AG08395 (cell line): ENCODE measurements at regions not wholly inside any gene's neighbourhood (a gene's known extent, or its start where the extent isn't known, plus 50 kb on each side); places are given as distances from the start of the nearest gene placed in this dataset.
"Not testable (repeated sequence)": the region's sequence is repeated elsewhere in the genome, so short reads cannot be mapped to it uniquely, and the experiment has no call there.

Experiments used
- DNase-seq: peaks from one replicate; pipeline ENCODE4 v3.0.0; 2012; ENCODE audit warnings: mixed read lengths, low spot score

DNA sequence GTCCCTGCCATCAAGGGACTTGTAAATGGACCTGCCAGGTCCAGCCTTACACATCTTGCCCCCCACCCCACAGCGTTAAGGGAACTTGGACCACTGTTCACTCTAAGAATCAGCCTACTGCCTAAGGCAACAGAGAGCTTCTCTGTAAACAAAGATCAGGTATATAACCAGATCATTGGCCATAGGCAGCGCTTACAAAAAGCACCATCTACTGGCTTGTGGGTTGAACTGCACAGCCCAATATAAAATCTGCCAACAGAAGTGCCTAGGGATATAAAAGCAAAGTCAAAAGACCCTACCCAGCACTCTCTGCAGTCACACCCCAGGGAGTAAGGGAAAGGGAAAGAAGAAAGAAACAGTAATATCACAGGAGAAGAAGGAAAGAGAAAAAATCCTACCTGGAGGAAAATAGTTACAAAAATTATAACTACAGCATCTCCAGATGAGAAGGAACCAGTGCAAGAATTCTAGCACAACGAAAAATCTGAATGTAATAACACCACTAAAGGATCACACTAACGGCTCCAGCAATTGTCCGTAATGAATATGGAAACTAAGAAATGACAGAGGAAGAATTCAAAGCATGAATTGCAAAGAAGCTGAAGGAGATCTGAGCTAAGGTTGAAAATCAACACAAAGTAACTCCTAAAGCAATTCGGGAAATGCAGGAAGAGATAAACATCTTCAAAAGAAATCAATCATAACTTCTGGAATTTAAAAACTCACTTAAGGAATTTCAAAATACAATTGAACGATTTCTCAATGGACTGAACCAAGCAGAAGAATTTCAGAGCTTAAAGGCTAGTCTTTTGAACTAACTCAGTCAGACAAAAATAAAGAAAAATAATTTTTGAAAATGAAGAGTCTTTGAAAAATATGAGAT, 95.2 kb upstream of the PCED1B start:
- peak; percentile 66 for DNase-seq

DNA sequence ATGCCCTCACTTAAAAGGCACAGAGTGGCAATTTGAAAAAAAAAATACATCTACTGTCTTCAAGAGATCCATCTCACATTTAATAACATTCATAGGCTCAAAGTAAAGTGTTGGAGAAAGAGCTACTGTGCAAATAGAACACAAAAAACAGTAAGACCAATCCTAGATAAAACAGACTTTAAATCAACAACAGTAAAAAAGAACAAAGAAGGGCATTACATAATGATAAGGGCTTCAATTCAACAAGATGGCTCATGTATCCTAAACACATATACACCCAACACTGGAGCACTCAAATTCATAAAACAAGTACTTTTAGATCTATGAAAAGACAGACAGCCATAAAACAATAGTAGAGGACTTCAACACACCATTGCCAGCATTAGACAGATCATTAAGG, 93.6 kb upstream of the PCED1B start:
- no peak for DNase-seq

DNA sequence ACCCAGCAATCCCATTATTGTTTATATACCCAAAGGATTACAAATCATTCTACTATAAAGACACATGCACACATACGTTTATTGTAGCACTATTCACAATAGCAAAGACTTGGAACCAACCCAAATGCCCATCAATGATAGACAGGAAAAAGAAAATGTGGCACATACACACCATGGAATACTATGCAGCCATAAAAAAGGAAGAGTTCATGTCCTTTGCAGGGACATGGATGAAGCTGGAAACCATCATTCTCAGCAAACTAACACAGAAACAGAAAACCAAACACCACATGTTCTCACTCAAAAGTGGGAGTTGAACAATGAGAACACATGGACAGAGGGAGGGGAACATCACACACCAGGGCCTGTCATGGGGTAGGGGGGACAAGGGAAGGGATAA, 91.3 kb upstream of the PCED1B start:
- DNase-seq, result not testable (repeated sequence)

DNA sequence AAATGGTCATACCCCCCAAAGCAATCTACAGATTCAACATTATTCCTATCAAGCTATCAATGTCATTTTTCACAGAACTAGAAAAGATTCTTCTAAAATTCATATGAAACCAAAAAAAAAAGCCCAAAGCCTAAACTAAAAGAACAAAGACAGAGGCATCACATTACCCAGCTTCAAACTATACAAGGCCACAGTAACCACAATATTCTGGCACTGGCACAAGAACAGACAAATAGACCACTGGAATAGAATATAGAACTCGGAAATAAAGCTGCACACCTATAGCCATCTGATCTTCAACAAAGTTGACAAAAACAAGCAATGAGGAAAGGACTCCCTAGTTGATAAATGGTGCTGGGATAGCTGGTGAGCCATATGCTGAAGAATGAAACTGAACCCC, 89.2 kb upstream of the PCED1B start:
- no peak for DNase-seq

DNA sequence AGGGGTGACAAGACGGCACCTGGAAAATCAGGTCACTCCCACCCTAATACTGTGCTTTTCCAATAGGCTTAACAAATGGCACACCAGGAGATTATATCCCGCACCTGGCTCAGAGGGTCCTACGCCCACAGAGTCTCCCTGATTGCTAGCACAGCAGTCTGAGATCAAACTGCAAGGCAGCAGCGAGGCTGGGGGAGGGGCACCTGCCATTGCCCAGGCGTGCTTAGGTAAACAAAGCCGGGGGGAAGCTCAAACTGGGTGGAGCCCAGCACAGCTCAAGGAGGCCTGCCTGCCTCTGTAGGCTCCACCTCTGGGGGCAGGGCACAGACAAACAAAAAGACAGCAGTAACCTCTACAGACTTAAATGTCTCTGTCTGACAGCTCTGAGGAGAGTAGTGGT, 87.4 kb upstream of the PCED1B start:
- DNase-seq, result not testable (repeated sequence)

DNA sequence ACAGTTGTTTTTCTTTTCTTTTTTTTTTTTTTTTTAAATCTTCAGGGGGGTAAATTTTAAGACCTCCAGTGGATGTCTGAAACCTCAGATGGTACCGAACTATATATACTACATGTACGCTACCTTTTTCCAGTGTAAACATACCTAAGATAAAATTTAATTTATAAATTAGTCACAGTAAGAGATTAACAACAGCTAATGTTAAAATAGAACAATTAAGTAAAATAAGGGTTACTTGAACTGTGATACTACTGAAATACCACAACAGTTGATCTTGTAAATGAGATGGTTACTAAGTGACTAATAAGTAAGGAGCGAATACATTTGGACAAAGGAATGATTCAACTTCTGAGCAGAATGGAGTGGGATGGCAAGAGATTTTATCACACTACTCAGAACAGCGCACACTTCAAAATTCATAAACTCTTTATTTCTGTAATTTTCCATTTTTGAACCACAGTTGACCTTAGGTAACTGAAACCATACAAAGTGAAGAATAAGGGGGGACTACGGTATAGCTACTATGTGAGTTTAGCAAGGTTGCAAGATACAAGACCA, 80.5 kb upstream of the PCED1B start:
- DNase-seq, result peak; percentile 76

DNA sequence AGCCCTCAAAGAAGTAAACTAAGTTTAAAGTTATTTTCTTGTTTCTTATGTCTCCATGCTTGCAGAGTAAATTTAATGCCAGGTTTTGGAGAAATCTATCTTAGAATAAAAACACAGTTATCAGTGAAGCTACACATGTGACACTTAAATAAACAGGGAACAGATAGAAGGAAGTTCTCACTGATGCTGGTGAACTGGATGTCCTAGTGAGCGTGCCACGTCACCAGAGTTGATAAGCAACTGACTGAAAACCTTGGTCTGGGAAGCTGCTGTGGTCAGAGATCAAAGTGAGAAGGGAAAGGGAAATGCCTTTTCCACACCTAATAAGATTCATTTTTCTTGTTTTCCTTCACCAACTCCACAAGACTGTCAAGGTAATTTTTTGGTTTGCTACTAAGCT, 74.8 kb upstream of the PCED1B start:
- DNase-seq, result no peak

DNA sequence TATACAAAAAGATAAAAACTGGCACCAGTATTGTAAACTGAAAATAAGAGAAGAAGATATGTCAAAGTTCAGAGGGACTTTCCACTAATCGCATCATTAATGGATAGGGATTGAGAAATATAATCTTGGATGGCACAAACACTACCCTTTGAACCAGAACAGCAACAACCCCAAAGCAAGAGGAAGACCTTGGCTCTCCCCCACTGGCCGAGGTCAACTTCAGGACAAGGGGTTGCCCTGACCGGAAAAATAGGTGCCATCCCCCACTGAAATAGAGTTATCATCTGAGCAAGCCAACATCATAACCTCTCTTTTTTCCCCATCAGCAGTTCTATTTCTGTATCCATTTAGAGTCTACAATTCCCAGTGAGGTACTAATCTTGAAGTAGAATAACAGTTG, 72.4 kb upstream of the PCED1B start:
- DNase-seq, result no peak

DNA sequence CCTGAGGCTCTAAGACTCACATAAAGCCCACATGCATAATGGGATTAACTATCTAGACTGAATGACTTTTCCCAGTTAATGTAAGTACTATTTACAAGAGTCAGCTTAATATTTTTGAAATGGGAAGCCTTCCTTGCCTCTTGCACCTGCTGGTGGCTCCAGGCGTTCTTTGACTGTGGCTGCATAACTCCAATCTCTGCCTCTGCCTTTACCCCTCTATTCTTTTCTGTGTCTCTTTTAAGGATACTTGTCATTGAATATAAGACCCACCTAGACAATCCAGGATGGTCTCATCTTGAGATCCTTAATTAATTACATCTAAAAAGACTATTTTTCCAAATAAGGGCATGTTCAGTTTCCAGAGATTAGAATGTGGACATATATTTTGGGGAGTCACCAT, 66.9 kb upstream of the PCED1B start:
- no peak for DNase-seq

DNA sequence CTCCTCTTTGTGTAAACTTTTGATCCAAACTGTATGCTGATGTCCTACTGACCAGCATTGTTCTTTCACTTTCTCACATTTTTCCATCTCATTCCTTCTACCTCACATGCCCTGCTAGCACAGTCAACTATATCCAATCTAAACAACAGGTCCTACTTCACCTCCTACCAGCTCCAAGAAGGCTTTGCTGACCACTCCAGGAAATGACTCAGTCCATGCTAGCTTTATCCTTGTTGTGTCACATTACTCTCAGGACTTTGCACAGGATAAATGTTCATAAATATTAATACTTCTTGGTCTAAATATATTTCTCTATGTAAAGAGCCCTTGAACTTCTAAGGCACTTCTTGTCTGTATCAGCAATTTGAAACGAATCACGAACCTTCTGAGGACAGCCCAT, 64.9 kb upstream of the PCED1B start:
- peak; percentile 71 for DNase-seq

DNA sequence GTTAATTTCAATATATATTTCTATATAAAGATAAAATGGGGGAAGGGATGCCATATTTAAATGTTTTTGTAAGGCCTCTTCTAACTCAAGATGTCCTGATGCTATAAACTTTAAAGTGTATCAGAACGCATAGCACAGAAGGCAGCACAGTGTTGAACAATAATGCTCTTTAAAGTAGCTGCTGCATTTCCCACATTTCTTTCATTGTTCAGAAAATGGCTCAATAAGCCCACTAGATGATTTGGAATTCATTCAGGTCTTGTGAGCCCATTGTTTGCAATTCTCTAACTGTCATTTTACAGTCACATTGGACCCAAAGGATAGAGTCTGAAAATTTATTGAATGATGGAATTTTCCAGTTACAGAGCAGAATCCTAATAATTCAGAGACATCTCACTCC, 64.0 kb upstream of the PCED1B start:
- no peak for DNase-seq

DNA sequence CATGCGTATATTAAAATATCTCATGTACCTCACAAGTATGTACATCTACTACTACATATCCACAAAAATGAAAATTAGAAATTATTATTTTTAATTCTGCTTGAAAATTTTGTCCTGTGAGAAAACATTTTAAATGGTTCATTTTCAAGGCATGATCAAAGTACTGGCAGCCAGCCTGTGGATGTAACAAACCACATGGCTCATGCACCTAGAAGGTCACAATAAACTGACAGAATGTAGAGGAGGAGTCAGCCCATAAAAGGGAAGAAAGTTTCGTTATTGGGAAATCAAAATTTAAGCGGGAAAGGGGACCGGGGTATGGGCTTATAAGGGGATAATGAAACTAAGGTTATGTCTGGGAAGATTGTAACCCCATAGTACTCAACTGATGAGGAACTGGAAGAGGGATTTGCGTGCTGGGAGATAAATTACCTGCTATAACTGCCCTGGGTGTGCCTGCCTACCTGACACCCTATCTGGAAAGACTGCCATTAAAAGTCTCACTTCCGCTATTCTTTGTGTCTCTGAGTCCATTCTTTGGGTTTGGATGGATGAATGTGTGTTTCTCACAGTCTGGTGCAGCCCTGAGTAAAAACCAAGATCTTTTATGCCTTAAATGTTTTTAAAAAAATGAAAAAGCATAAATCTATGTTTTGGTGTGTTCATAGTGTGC, 62.2 kb upstream of the PCED1B start:
- no peak for DNase-seq

DNA sequence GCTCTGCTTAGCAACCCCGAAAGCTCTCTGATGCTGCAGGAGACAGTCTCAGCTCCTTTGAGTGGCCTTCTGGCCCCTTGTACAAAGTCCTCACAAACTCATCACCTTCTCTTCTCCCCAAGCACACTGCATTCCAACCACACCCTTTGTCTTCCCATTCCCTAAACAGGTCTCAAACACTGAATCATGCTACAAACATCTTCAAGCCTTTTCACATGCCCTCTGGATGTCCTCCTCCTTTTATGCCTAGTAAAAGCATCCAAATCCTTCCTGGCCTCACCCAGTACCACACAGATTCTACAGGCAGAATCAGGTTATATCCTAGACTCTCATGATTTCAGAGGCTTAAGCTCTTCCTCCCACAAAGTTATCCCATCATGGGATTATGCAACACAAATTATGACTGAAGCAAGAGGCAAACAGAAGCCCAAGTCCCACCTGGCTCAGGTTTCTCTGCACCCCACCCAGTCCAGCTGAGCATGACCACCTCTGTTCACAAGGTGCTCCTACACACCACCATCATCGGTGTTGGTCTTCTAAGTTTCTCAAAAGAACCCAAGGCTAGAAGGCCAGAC, 61.4 kb upstream of the PCED1B start:
- peak; percentile 24 for DNase-seq

DNA sequence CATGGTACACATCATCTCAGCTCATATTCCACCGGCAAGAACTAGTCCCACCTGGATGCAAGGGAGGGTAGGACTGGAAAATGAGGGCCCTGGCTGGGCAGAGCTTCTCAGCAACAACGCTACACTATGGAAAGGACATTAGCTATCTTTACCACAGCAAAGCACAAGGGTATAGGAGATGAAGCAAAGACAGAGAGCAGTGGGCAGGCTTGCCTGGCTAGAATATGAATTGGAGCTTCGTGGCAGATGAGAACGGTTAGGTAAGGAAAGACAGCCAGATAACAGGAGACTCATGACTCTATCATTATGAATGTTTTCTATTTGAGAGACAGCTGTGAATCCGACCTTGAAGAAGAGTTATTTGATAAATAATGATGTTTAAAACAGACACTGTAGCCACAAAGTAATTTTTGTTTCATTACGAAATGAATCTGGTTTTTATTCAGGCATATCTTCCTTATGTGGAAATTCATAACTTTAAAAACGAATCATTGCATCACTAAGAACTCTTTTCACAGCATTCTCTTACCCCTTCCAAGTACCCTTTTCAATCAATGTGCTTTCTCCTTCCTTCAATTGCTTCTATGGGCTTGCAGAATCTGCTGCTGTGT, 59.1 kb upstream of the PCED1B start:
- DNase-seq, result no peak

DNA sequence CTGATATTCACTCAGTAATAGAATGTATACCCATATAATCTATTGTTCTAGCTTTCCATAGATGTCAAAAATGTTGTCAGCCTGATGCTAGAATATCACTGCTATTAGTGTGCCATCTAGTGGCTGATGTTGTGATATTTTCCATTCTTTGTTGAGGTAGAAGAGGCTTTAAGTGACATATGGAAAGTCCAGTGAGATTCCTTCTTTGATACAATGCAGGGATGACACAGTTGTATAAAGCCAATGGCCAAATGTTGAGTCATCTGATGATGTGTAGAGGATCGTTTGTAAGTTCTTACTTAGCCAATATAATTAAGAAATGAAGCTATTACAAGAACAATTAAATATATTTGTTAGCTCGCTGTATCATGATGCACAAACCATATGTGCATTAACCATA, 58.1 kb upstream of the PCED1B start:
- DNase-seq, result peak; percentile 63

DNA sequence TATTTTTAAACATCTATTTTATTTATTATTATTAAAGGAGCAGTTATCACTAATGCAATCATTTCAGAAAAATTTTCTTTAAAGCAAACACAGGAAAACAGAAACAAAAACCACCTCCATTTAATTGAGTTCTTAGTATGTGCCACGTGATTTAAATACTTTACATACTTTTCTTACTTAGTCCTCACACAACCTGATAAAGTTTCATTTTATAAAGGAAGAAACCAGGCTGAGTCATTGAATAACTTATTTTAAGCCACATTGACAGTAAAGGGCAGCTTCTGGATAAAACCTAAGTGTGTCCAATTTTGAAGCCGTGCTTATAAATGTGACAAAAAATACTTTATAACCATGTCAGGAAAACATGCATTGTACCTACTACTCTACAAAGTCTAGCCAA, 57.1 kb upstream of the PCED1B start:
- peak; percentile 54 for DNase-seq

DNA sequence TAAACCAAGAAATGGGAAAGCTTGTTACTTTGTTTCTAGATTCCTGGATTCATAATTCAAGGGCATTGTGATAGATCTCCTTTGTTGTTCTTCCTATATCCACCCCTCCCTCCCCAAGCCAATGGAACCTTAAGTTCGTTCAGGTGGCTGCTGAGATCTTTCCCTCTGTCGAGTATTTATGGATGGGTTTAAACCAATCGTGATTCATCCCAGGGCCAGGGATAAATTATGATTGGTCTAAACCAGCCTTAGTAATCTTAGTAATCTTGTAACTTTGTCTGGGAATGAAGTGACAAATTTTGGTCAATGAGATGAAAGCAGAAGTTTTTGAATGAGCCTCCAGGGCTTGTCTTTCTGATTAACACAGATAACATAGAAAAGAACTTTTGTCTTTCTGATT, 56.1 kb upstream of the PCED1B start:
- no peak for DNase-seq

DNA sequence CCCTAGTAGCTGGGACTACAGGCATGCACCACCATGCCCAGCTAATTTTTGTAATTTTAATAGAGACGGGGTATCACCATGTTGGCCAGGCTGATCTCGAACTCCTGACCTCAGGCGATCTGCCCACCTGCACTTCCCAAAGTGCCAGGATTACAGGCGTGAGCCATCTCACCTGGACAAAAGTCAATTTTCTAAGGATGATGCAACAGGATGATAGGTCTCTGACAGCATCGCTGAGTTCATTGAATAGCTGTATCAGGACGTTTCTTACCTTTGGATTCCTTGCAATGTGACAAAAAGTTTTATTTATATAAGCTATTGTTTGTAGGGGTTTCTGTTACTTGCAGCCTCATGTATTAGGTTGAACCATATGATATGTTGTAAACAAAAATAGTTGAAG, 55.5 kb upstream of the PCED1B start:
- DNase-seq, result no peak

DNA sequence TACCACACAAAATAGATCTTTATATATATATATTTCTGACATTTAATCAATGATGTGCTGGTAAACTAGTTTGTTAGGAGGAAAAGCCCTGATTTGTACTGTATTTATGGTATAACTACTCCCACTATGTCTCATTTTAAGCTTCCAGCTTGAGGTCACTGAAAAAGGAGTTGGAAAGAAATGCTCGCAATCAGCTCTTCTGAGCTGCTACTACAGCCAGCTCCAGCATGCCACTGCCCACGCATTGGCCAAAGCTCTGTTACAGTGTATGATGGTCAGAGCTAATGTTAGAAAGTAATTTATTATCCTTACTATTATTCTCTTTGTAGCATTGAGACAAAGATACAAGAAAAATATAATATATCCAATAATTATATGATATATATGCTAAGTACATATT, 55.0 kb upstream of the PCED1B start:
- no peak for DNase-seq

DNA sequence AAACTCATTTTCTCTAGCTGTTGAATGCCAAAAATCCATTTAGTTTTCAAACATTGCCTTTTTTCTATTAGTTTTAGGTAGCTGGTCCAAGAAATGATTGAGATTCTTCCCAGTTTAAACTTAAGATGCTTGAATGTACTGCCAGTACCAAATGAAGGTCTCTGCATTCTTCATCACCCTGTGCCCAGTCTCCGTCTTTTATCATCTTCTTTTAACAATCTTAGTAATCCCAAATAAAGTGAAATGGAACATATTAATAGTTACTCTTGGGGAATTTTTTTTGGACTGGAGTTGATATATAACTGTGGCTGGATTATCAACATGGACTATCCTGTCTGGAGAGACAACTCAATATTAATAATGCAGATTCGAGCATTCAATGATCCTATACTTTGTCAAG, 54.1 kb upstream of the PCED1B start:
- no peak for DNase-seq

DNA sequence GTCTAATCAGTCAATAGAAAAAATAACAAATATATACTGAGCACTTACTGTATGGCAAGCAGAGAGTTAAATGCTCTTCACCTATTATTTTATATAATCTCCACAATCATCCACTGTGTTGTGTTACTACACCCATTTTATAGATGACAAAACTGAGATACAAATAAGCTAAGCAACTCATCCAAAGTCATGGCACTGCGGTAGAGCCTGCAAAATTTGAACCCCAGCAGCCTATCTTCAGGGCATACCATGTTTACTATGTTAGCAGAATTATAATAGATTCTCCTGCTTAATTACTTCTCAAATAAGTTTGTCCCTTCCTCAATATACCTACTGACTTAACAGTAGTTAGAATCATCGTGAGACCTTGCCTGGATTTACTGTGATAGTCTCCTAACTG, 53.6 kb upstream of the PCED1B start:
- no peak for DNase-seq

DNA sequence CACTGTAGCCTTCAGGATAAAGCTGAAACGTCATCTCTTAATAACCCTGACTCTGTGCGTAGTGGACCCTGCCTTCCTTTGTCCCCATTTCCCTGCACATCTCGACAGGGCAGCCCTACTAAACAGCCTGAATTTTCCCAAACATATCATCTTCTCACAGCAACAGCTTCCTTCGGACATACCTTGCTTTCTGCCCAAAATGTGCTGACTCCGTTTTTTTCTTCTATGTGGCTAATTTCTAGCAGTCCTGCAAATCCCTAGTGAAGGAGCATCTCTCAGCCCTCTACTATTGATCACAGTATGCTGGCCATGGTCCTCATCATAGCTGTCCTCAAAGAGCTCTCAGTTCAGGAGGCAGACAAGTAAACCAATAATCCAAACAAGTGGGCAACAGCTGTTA, 53.1 kb upstream of the PCED1B start:
- DNase-seq, result no peak
